ENCODE measurements at regions not wholly inside any gene's neighbourhood (a gene's known extent, or its start where the extent isn't known, plus 50 kb on each side); places are given as distances from the start of the nearest gene placed in this dataset.

DNA sequence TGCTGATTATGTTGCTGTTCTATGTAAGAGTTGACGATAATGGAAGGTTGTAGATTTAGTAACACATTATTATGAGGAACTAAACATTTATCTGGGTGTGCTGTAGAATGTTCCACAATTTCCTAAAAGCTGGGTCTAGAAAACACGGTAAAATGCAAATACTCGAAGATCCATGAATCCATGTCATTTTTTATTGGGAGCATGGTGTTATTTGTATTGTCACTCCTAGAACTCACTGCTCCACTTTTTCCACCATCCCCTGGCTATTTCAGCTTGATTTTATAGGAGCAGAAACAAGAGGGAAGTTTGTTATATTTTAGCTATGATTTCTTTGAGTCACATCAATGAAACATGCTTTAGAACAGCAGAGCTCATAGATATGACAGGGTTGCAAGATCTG, 155.0 kb upstream of the ANK2 start:
- Mint-ChIP-seq H3K9me3 (ENCODE audit: insufficient read depth) (no peaks in the 10 kb centered on the region), H3K27ac (no peak overlapping the region), H3K27me3 (peaks cover 6% of the 10 kb centered on the region), H3K4me3 (no peak overlapping the region), H3K4me1 (no peaks in the 10 kb centered on the region)
- Histone ChIP-seq H3K27me3 (replicated peaks in 1 of 4; ENCODE audit: control extremely low read depth in 1 of 4, control insufficient read depth in 3 of 4, insufficient read depth in 4 of 4, low read length in 3 of 4) (no peaks in the 10 kb centered on the region), H3K27ac (ENCODE audit: low read length in 2 of 2) (no peak overlapping the region), H3K9ac (ENCODE audit: low read length) (no peak overlapping the region), H3K79me2 (ENCODE audit: control insufficient read depth, insufficient read depth, low read length) (no peaks in the 10 kb centered on the region), H3K4me3 (ENCODE audit: control extremely low read depth in 1 of 5, extremely low read depth in 1 of 5, insufficient read depth in 1 of 5, low read depth in 2 of 5, low read length in 4 of 5) (no peak overlapping the region), H3K4me1 (ENCODE audit: control insufficient read depth in 2 of 2, insufficient read depth in 2 of 2, low read length in 2 of 2) (no peaks in the 10 kb centered on the region), H3K9me3 (ENCODE audit: control extremely low read depth in 1 of 3, control insufficient read depth in 2 of 3, insufficient read depth in 1 of 3, low read length in 2 of 3) (no peaks in the 10 kb centered on the region), H2AFZ (ENCODE audit: insufficient read depth, low read depth, low read length, poor library complexity, severe bottlenecking) (no peak overlapping the region), H3K36me3 (replicated peaks in 1 of 2; ENCODE audit: control extremely low read depth in 1 of 2, control insufficient read depth in 1 of 2, extremely low read depth in 1 of 2, insufficient read depth in 2 of 2, low read length in 1 of 2) (no peaks in the 10 kb centered on the region), H3K4me2 (replicated peaks; ENCODE audit: low read depth, low read length, poor library complexity, severe bottlenecking) (no peak overlapping the region), H4K20me1 (ENCODE audit: control insufficient read depth, insufficient read depth, low read length, poor library complexity, severe bottlenecking) (no peaks in the 10 kb centered on the region)
- DNase-seq (no peak), ATAC-seq (ENCODE audit: low read depth) (no peak)
- CTCF ChIA-PET: interaction anchor here (0.6 kb wide), 1 partner anchor 131 kb away, joined by 3 read pairs; no protein-coding TSS in a partner anchor
- POLR2A ChIA-PET: no interaction called here
- TF ChIP-seq, protein P1, sequence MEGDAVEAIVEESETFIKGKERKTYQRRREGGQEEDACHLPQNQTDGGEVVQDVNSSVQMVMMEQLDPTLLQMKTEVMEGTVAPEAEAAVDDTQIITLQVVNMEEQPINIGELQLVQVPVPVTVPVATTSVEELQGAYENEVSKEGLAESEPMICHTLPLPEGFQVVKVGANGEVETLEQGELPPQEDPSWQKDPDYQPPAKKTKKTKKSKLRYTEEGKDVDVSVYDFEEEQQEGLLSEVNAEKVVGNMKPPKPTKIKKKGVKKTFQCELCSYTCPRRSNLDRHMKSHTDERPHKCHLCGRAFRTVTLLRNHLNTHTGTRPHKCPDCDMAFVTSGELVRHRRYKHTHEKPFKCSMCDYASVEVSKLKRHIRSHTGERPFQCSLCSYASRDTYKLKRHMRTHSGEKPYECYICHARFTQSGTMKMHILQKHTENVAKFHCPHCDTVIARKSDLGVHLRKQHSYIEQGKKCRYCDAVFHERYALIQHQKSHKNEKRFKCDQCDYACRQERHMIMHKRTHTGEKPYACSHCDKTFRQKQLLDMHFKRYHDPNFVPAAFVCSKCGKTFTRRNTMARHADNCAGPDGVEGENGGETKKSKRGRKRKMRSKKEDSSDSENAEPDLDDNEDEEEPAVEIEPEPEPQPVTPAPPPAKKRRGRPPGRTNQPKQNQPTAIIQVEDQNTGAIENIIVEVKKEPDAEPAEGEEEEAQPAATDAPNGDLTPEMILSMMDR (IDR thresholded peaks at IDR 0.05): no peak
- TF ChIP-seq EZH2 (IDR thresholded peaks at IDR 0.05; ENCODE audit: borderline replicate concordance, insufficient read depth, low read depth, low read length, poor library complexity, severe bottlenecking): no peak
- intact Hi-C loops (cut with micrococcal nuclease): no loop called here
- no CpG with 5 or more reads among the region's 3 CpGs for WGBS (ENCODE audit: insufficient coverage)

DNA sequence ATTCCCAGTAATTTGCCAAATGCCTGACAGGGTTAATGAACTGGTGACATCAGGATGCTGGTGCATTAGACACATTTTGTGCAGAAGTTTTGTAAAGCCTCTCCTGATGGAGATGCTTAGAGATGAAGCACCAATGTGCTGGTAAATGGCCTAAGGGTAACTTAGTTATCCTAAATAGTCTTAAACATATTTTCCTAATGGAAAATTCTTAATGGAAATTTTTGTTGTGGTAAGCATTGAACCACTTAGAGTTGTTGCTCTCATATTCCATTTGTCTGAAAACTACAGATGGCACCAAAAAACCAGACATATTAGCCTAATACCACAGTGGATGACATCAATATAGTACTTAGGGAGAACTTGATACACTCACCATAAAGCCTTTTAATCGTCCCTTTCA, 154.5 kb upstream of the ANK2 start:
- Mint-ChIP-seq H3K27me3 (peaks cover 8% of the 10 kb centered on the region), H3K9me3 (ENCODE audit: insufficient read depth) (no peaks in the 10 kb centered on the region), H3K4me1 (no peaks in the 10 kb centered on the region), H3K27ac (no peak overlapping the region), H3K4me3 (no peak overlapping the region)
- H3K79me2 ChIP-seq (ENCODE audit: control insufficient read depth, insufficient read depth, low read length): no peaks in the 10 kb centered on the region
- no peaks in the 10 kb centered on the region for H3K36me3 ChIP-seq (replicated peaks in 1 of 2; ENCODE audit: control extremely low read depth in 1 of 2, control insufficient read depth in 1 of 2, extremely low read depth in 1 of 2, insufficient read depth in 2 of 2, low read length in 1 of 2)
- H3K4me1 ChIP-seq (ENCODE audit: control insufficient read depth in 2 of 2, insufficient read depth in 2 of 2, low read length in 2 of 2): no peaks in the 10 kb centered on the region
- DNase-seq: no peak
- no peaks in the 10 kb centered on the region for H3K27me3 ChIP-seq (replicated peaks in 1 of 4; ENCODE audit: control extremely low read depth in 1 of 4, control insufficient read depth in 3 of 4, insufficient read depth in 4 of 4, low read length in 3 of 4)
- no peaks in the 10 kb centered on the region for H4K20me1 ChIP-seq (ENCODE audit: control insufficient read depth, insufficient read depth, low read length, poor library complexity, severe bottlenecking)
- H3K4me2 ChIP-seq (replicated peaks; ENCODE audit: low read depth, low read length, poor library complexity, severe bottlenecking): no peak overlapping the region
- H3K4me3 ChIP-seq (ENCODE audit: control extremely low read depth in 1 of 5, extremely low read depth in 1 of 5, insufficient read depth in 1 of 5, low read depth in 2 of 5, low read length in 4 of 5): no peak overlapping the region
- H3K9ac ChIP-seq (ENCODE audit: low read length): no peak overlapping the region
- ATAC-seq (ENCODE audit: low read depth): no peak
- no CpG with 5 or more reads among the region's 1 CpG for WGBS (ENCODE audit: insufficient coverage)
- no peaks in the 10 kb centered on the region for H3K9me3 ChIP-seq (ENCODE audit: control extremely low read depth in 1 of 3, control insufficient read depth in 2 of 3, insufficient read depth in 1 of 3, low read length in 2 of 3)
- ChIA-PET POLR2A (no interaction called here), CTCF (interaction anchor here (0.6 kb wide), 1 partner anchor 131 kb away, joined by 3 read pairs; no protein-coding TSS in a partner anchor)
- intact Hi-C loops (cut with micrococcal nuclease): no loop called here
- H3K27ac ChIP-seq (ENCODE audit: low read length in 2 of 2): no peak overlapping the region
- no peak overlapping the region for H2AFZ ChIP-seq (ENCODE audit: insufficient read depth, low read depth, low read length, poor library complexity, severe bottlenecking)
- TF ChIP-seq, protein P1 (IDR thresholded peaks at IDR 0.05): no peak
- TF ChIP-seq EZH2 (IDR thresholded peaks at IDR 0.05; ENCODE audit: borderline replicate concordance, insufficient read depth, low read depth, low read length, poor library complexity, severe bottlenecking): no peak

Measured in B cell (primary cell).